NCI-H1092 treated with DMSO at 0.1 percent for 48 hours (cell line): ENCODE measurements at regions not wholly inside any gene's neighbourhood (a gene's known extent, or its start where the extent isn't known, plus 50 kb on each side); places are given as distances from the start of the nearest gene placed in this dataset.
"Not testable (repeated sequence)": the region's sequence is repeated elsewhere in the genome, so short reads cannot be mapped to it uniquely, and the experiment has no call there.

Experiments used
- DNase-seq: peaks from one replicate; lab custom pipeline; 2025; lab: John Stamatoyannopoulos, UW

- peak; percentile 13 for DNase-seq
Measured at GRCh38 chr10:57689596-57690297, 577.9 kb downstream of the IPMK start.

GRCh38 chr10:57679916-57680315 is 587.8 kb downstream of the IPMK start:
- no peak for DNase-seq

GRCh38 chr10:57675125-57675524 is 592.6 kb downstream of the IPMK start:
- no peak for DNase-seq

GRCh38 chr10:57673446-57673960 is 594.2 kb downstream of the IPMK start:
- no peak for DNase-seq

- no peak for DNase-seq
Measured at GRCh38 chr10:57664815-57665214, 602.9 kb downstream of the IPMK start.

GRCh38 chr10:57663401-57663800 is 604.3 kb downstream of the IPMK start:
- no peak for DNase-seq

GRCh38 chr10:57661206-57661605 is 606.5 kb downstream of the IPMK start:
- DNase-seq = no peak

- DNase-seq = peak; percentile 48
Measured at GRCh38 chr10:57657164-57657765, 610.4 kb downstream of the IPMK start.

GRCh38 chr10:57654856-57655255 is 612.8 kb downstream of the IPMK start:
- no peak for DNase-seq

GRCh38 chr10:57645108-57645507 is 622.6 kb downstream of the IPMK start:
- DNase-seq = not testable (repeated sequence)

GRCh38 chr10:57638411-57638810 is 629.3 kb downstream of the IPMK start:
- no peak for DNase-seq

GRCh38 chr10:57628592-57629284 is 639.0 kb downstream of the IPMK start:
- no peak for DNase-seq

GRCh38 chr10:57627642-57628178 is 640.0 kb downstream of the IPMK start:
- DNase-seq = no peak

GRCh38 chr10:57624856-57625592 is 642.7 kb downstream of the IPMK start:
- DNase-seq = no peak

- DNase-seq = no peak
Measured at GRCh38 chr10:57624066-57624465, 643.6 kb downstream of the IPMK start.

- no peak for DNase-seq
Measured at GRCh38 chr10:57621466-57621865, 646.2 kb downstream of the IPMK start.

- DNase-seq = no peak
Measured at GRCh38 chr10:57605948-57606485, 661.7 kb downstream of the IPMK start.

GRCh38 chr10:57599440-57599839 is 668.3 kb downstream of the IPMK start:
- DNase-seq = no peak

GRCh38 chr10:57593983-57594573 is 673.6 kb downstream of the IPMK start:
- no peak for DNase-seq

GRCh38 chr10:57579926-57580325 is 687.8 kb downstream of the IPMK start:
- peak; percentile 41 for DNase-seq

- DNase-seq = no peak
Measured at GRCh38 chr10:57562211-57562610, 705.5 kb downstream of the IPMK start.
